A549 (cell line): ENCODE measurements at regions not wholly inside any gene's neighbourhood (a gene's known extent, or its start where the extent isn't known, plus 50 kb on each side); places are given as distances from the start of the nearest gene placed in this dataset.

Source experiments
- ATAC-seq, 2 experiments: fragments of 200-7000 bp in 1 of 2; fragments of >200 bp in 1 of 2; cut with Nextera tagmentation in 1 of 2; cut with Tn5 transposase in 1 of 2; 3 replicates each; pipeline versions ENCODE4 v1.8.0 to v1.9.1; 2018 to 2020; ENCODE audit warnings: mild to moderate bottlenecking in 1 of 2, moderate library complexity in 1 of 2
- CTCF ChIA-PET: fragments of 300-600 bp; sonication (Branson Sonifier 250); formaldehyde crosslinking; extraction: SDS; loops from one replicate; lab custom pipeline; 2021; ENCODE audit warnings: antibody characterized with exemption, inconsistent platforms; lab: Yijun Ruan, JAX
- POLR2A ChIA-PET: fragments of 350-600 bp; formaldehyde crosslinking; extraction: SDS; loops from one replicate; lab custom pipeline; 2021; ENCODE audit warnings: antibody characterized with exemption, inconsistent platforms; lab: Yijun Ruan, JAX
- DNase-seq, 2 experiments: peaks; one replicate each; pipeline versions ENCODE4 v3.0.0 to v3.0.0-alpha.2; 2011 to 2016; ENCODE audit warnings: low read depth in 1 of 2, low spot score in 1 of 2
- FAIRE-seq: peaks from 2 replicates; lab custom pipeline; 2011; peaks lifted over from hg19 to GRCh38; lab: Jason Lieb, UNC
- H3K27ac ChIP-seq, 2 experiments: fragments of >200 bp; sonication (Bioruptor Twin); formaldehyde crosslinking; 3 replicates each; pipeline ENCODE4 v1.5.1; 2016 to 2017
- H3K4me1 ChIP-seq: fragments of >200 bp; sonication (Bioruptor Twin); formaldehyde crosslinking; 3 replicates; pipeline ENCODE4 v1.6.1; 2016
- H3K4me2 ChIP-seq: fragments of >200 bp; sonication (Bioruptor Twin); formaldehyde crosslinking; 3 replicates; pipeline ENCODE4 v1.6.1; 2016
- H3K4me3 ChIP-seq: fragments of >200 bp; sonication (Bioruptor Twin); formaldehyde crosslinking; 3 replicates; pipeline ENCODE4 v1.5.1; 2016
- H3K9me3 ChIP-seq: fragments of >200 bp; sonication (Bioruptor Twin); formaldehyde crosslinking; 3 replicates; pipeline ENCODE4 v1.6.1; 2016
- BHLHE40 ChIP-seq: IDR thresholded peaks from 2 replicates; pipeline ENCODE4 v1.6.1; 2012; ENCODE audit warnings: low read depth, low read length, inconsistent platforms
- CBX2 ChIP-seq: fragments of 200-600 bp; sonication (generic); IDR thresholded peaks from 2 replicates; pipeline ENCODE4 v1.6.1; 2016; ENCODE audit warnings: low read depth, mild to moderate bottlenecking, borderline replicate concordance
- EHMT2 ChIP-seq: fragments of 200-600 bp; sonication (generic); IDR thresholded peaks from 2 replicates; pipeline ENCODE4 v1.6.1; 2016; ENCODE audit warnings: antibody characterized with exemption, low read depth, mild to moderate bottlenecking, moderate library complexity
- EP300 ChIP-seq, 2 experiments: fragments of >200 bp; sonication (Bioruptor Twin); formaldehyde crosslinking; IDR thresholded peaks; 2 replicates in 1 of 2; 3 replicates in 1 of 2; pipeline ENCODE4 v1.6.1; 2016 to 2017
- FOSB ChIP-seq: fragments of 250-450 bp; sonication (Bioruptor Pico); IDR thresholded peaks from 2 replicates; pipeline ENCODE4 v1.5.0; 2020; ENCODE audit warnings: mild to moderate bottlenecking, moderate library complexity
- FOSL2 ChIP-seq, 2 experiments: fragments of 450-650 bp in 1 of 2; fragments of >200 bp in 1 of 2; sonication (Bioruptor Twin) in 1 of 2; formaldehyde crosslinking; IDR thresholded peaks; 2 replicates each; pipeline versions ENCODE4 v1.5.0 to v1.6.1; 2016 to 2020; ENCODE audit warnings: mild to moderate bottlenecking in 1 of 2, moderate library complexity in 1 of 2
- FOXS1 ChIP-seq: fragments of 250-450 bp; sonication (Bioruptor Pico); IDR thresholded peaks from 2 replicates; pipeline ENCODE4 v1.5.0; 2020; ENCODE audit warnings: mild to moderate bottlenecking, moderate library complexity
- HDAC2 ChIP-seq: fragments of 200-600 bp; sonication (generic); IDR thresholded peaks from 2 replicates; pipeline ENCODE4 v1.6.1; 2016
- HES2 ChIP-seq: fragments of >200 bp; sonication (Bioruptor Twin); formaldehyde crosslinking; IDR thresholded peaks from 2 replicates; pipeline ENCODE4 v1.6.1; 2016
- HOXA7 ChIP-seq: fragments of 250-450 bp; sonication (Bioruptor Pico); IDR thresholded peaks from 2 replicates; pipeline ENCODE4 v1.5.0; 2020; ENCODE audit warnings: mild to moderate bottlenecking, moderate library complexity
- JUN ChIP-seq, 2 experiments: fragments of >200 bp; sonication (Bioruptor Twin); formaldehyde crosslinking; IDR thresholded peaks; 2 replicates in 1 of 2; 3 replicates in 1 of 2; pipeline ENCODE4 v1.6.1; 2016 to 2017
- KDM1A ChIP-seq: fragments of 200-600 bp; sonication (generic); IDR thresholded peaks from 2 replicates; pipeline ENCODE4 v1.6.1; 2016; ENCODE audit warnings: low read depth, mild to moderate bottlenecking
- KDM5A ChIP-seq: fragments of 200-600 bp; sonication (generic); IDR thresholded peaks from 2 replicates; pipeline ENCODE4 v1.6.1; 2016; ENCODE audit warnings: antibody characterized with exemption, mild to moderate bottlenecking
- MAZ ChIP-seq: fragments of 150-350 bp; IDR thresholded peaks from 2 replicates; pipeline ENCODE4 v1.6.1; 2014; ENCODE audit warnings: antibody characterized with exemption, low read depth, low read length, borderline replicate concordance
- NFE2L2 ChIP-seq: fragments of 150-350 bp; conservative IDR thresholded peaks from 2 replicates; pipeline ENCODE4 v1.6.1; 2014; ENCODE audit warnings: low read length
- NPAS2 ChIP-seq: fragments of 250-450 bp; sonication (Bioruptor Pico); IDR thresholded peaks from 2 replicates; pipeline ENCODE4 v1.8.0; 2022; ENCODE audit warnings: mild to moderate bottlenecking, moderate library complexity, borderline replicate concordance
- NR3C1 ChIP-seq: fragments of >200 bp; sonication (Bioruptor Twin); formaldehyde crosslinking; IDR thresholded peaks from 3 replicates; pipeline ENCODE4 v1.6.1; 2017
- POLR2AphosphoS2 ChIP-seq: conservative IDR thresholded peaks from 2 replicates; pipeline ENCODE4 v1.6.1; 2012; ENCODE audit warnings: low read length, improper control_type of control experiment, inconsistent platforms
- RCOR1 ChIP-seq: fragments of 150-350 bp; IDR thresholded peaks from 2 replicates; pipeline ENCODE4 v1.6.1; 2014; ENCODE audit warnings: antibody characterized with exemption, low read length, low read depth
- RFX5 ChIP-seq: fragments of 450-650 bp; IDR thresholded peaks from 2 replicates; pipeline ENCODE4 v1.7.1; 2014; ENCODE audit warnings: antibody characterized with exemption, mild to moderate bottlenecking, moderate library complexity
- SREBF2 ChIP-seq: fragments of 450-650 bp; IDR thresholded peaks from 2 replicates; pipeline ENCODE4 v1.6.1; 2014; ENCODE audit warnings: mild to moderate bottlenecking, moderate library complexity
- USF2 ChIP-seq: fragments of 450-650 bp; IDR thresholded peaks from 2 replicates; pipeline ENCODE4 v1.6.1; 2014; ENCODE audit warnings: antibody characterized with exemption
- ZNF302 ChIP-seq: fragments of 250-450 bp; sonication (Bioruptor Pico); IDR thresholded peaks from 2 replicates; pipeline ENCODE4 v1.9.0; 2021; ENCODE audit warnings: inconsistent platforms, mild to moderate bottlenecking, moderate library complexity
- ZSCAN20 ChIP-seq: fragments of 250-450 bp; sonication (Bioruptor Pico); IDR thresholded peaks from 2 replicates; pipeline ENCODE4 v1.8.0; 2022; ENCODE audit warnings: mild to moderate bottlenecking, moderate library complexity
- WGBS: methylation state at CpG from one replicate; pipeline ENCODE4 v1.1.6; 2017; ENCODE audit errors: missing lambda C conversion rate; 5-methylcytosine and 5-hydroxymethylcytosine counted together
- TF ChIP-seq, protein P1 (sequence below): fragments of 250-450 bp; sonication (Bioruptor Pico); IDR thresholded peaks from 2 replicates; pipeline ENCODE4 v1.5.0; 2021; ENCODE audit warnings: mild to moderate bottlenecking, moderate library complexity, borderline replicate concordance

- DNase-seq, result no peak
- H3K4me3 ChIP-seq, result no peak overlapping the region
- H3K9me3 ChIP-seq, result 0 out of 3 replicates have a peak, but pooled peaks cover 7% of the 10 kb centered on the region
- ChIA-PET CTCF (no interaction called here), POLR2A (no interaction called here)
- no peak for ATAC-seq
- no peak overlapping the region for H3K4me2 ChIP-seq
- TF ChIP-seq NPAS2 (CRISPR knock-in tag), result no peak
- no peak for TF ChIP-seq ZNF302 (CRISPR knock-in tag)
- TF ChIP-seq POLR2AphosphoS2, result no peak
- no peak for TF ChIP-seq FOSB
- TF ChIP-seq SREBF2, result no peak
- TF ChIP-seq, protein P1, sequence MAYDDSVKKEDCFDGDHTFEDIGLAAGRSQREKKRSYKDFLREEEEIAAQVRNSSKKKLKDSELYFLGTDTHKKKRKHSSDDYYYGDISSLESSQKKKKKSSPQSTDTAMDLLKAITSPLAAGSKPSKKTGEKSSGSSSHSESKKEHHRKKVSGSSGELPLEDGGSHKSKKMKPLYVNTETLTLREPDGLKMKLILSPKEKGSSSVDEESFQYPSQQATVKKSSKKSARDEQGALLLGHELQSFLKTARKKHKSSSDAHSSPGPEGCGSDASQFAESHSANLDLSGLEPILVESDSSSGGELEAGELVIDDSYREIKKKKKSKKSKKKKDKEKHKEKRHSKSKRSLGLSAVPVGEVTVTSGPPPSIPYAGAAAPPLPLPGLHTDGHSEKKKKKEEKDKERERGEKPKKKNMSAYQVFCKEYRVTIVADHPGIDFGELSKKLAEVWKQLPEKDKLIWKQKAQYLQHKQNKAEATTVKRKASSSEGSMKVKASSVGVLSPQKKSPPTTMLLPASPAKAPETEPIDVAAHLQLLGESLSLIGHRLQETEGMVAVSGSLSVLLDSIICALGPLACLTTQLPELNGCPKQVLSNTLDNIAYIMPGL (CRISPR knock-in tag), result no peak
- no peak for TF ChIP-seq EHMT2
- no peak for TF ChIP-seq FOXS1 (CRISPR knock-in tag)
- TF ChIP-seq RCOR1, result no peak
- TF ChIP-seq FOSL2 (IDR thresholded peaks at IDR 0.05), result no peak
- no peak for TF ChIP-seq FOSL2 (CRISPR knock-in tag; IDR thresholded peaks at IDR 0.05)
- no peak for TF ChIP-seq CBX2
- no peak for TF ChIP-seq BHLHE40
- TF ChIP-seq NFE2L2, result no peak
- no peak for TF ChIP-seq MAZ
- no peak for TF ChIP-seq HES2
- no peak for TF ChIP-seq HDAC2
- TF ChIP-seq EP300 (IDR thresholded peaks at IDR 0.05), result no peak
- TF ChIP-seq KDM1A, result no peak
- FAIRE-seq, result no peak
- no peak overlapping the region for H3K27ac ChIP-seq
- H3K4me1 ChIP-seq, result no peaks in the 10 kb centered on the region
These were observed 702.7 kb upstream of the GCFC2 start for GRCh38 chr2:76413436-76413835.

GRCh38 chr2:76406134-76406855, 695.6 kb upstream of the GCFC2 start:
- H3K4me2 ChIP-seq, result no peak overlapping the region
- H3K4me3 ChIP-seq, result no peak overlapping the region
- H3K4me1 ChIP-seq, result no peaks in the 10 kb centered on the region
- POLR2A ChIA-PET, result no interaction called here
- no peak overlapping the region for H3K27ac ChIP-seq
- CTCF ChIA-PET, result interaction anchor here (0.9 kb wide), 1 partner anchor 42 kb away, joined by 3 read pairs; no protein-coding TSS in a partner anchor
- WGBS, result 27% methylated on average over 11 of the region's 12 CpGs
- TF ChIP-seq ZSCAN20 (CRISPR knock-in tag) (no peak), JUN (IDR thresholded peaks at IDR 0.05) (no peak), RFX5 (no peak), USF2 (no peak), FOSL2 (IDR thresholded peaks at IDR 0.05) (no peak), FOSL2 (CRISPR knock-in tag; IDR thresholded peaks at IDR 0.05) (no peak), HOXA7 (CRISPR knock-in tag) (no peak), KDM5A (no peak), NR3C1 (no peak)
- TF ChIP-seq, all 56 proteins: peak for 0
- FAIRE-seq (no peak), DNase-seq (no peak), ATAC-seq (no peak)
- 0 out of 3 replicates have a peak, but pooled peaks cover 7% of the 10 kb centered on the region for H3K9me3 ChIP-seq
